ENCODE measurements at regions not wholly inside any gene's neighbourhood (a gene's known extent, or its start where the extent isn't known, plus 50 kb on each side); places are given as distances from the start of the nearest gene placed in this dataset.

DNA sequence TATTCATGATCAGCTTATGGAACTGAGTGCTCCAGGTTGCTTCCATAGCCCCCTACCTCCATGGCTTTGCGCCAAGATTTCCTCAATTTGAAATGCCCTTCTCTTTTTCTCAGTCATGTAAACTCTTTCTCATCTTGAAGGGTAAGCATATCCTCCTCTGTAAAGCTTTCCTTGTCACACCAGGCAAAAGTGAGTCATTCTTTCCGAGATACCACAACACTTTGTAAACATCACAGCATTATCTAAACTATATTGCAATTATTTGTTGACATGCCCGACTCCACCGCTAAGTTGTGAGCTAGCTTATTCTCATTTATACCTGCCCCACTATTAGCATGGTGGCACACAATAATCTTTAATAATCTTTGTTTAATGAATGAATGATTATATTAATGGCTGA is 419.5 kb upstream of the CHST9 start:
- Histone ChIP-seq H3K27ac (no peak overlapping the region), H3K4me3 (no peak overlapping the region)

DNA sequence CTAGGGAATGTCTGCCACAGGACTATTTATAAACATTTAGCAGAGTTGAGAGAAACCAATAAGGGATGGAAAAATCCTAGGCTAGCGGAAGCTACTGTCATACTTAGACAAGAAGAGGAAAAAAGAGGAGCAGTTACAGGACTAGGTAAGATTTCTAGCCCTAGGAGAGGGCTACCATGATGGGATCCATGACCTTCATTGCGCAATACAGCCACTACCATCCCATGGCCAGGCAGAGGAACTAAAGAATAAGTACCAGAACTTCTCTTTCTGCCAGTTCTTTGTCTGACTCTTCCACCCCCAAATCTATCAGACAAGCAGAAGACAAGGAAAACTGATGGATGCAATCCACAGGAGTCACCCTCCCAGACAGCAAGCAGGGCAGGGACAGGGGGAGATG is 417.0 kb upstream of the CHST9 start:
- Histone ChIP-seq H3K27ac (no peak overlapping the region), H3K4me3 (no peak overlapping the region)

DNA sequence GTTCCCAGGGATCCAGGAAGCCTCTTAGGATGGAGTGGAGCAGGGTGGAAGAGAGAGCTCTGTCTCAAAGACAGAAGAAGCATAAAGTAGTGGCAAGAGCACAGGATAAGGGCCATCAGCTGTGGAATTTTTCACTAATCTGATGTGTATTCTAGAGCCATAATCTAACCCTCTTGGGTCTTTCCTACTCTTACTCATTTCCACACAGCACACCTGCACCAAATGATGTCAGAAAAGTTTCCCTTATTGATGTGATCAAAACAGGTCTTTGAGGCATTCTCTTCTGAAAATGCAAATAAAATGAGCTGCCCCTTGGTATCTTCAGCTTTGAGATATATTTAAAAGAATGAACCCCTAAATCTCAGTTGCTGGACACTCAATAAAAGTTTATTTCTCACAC is 415.1 kb upstream of the CHST9 start:
- H3K4me3 ChIP-seq: no peak overlapping the region
- no peak overlapping the region for H3K27ac ChIP-seq

DNA sequence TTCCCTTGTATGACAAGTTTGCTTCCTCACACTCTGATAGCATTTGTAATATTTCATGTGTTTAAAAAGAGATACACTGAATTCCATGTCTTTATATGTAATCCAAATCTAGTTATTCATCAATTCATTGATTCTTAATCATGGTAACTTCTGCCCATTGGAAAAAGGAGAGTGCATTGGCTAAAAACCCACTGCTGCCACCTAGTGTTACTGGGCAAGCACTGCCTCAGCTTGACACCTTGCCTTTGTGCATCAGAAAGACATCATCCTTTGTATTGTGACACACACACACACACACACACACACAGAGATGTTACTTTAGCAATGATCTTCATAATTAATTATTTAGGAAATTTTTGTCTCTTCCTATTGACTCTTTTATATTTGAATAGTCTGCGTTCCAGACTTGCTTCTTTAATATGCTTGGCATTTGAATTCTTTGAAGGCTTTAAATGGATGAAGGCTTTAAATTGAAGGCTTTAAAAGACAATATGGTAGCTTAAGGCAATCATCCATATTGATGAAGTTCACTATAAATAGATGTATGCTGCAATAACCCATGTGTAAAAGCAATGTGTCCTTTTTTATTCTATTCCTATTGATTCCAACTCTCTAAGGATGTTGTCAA is 414.2 kb upstream of the CHST9 start:
- Histone ChIP-seq H3K4me3 (no peak overlapping the region), H3K27ac (no peak overlapping the region)

DNA sequence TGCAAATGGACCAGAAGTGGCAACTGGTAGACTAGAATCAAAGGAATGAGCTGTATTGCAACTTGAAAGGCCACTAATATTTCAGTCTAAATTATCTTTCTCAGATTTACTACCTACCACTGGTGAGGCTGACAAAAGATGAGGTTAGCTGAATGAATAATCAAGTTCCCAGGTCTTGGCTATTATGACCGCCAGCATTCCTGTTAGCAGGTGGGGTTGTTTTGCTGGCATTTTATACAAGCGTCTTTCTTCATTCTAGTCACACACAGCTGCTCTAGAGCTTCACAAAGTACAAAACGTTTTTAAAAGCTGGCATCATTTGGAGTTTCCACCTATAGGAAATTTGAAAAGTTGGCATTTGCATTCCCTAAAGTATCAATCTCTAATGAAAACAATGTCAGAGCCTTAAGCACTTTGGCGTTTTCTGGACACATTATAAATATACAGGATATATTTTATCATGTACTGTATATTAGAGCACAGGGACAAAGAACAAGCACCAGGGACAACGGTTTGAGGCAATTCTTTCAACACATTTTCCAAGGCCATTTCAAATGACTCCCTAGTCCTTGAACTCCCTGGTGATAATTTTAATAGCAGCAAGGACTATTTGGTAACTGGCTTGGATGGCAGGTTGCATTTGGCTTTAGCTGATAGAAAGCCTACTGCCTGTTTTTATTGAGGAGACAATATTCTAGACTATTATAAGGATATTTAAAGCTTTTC is 410.2 kb upstream of the CHST9 start:
- Histone ChIP-seq H3K27ac (no peak overlapping the region), H3K4me3 (no peak overlapping the region)

DNA sequence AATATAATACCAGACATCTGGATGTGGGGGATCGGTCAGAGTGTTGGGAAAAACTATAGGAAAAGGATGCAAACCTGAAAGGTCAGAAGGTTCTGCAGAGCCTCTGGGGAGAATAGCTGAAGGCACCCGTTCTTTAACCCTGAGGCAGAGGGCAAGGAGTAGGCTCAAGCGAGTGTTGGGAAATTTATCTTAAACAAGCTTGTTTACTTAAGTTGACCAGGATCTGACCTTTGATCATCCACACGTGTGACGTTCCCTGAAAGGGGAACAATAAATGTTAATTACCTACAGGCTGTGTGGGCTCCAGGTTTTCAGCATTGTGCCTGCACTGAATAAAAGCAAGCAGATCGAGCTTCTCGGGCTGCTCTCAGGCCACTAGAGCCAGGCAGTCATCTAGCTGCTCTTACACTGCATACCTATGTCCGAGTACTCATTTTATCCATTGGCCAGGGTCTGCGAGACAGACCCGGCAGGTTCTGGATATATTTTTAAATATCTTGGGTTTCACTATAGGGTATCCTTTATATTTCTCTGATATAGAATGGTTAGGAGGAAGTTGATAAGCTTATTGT is 400.6 kb upstream of the CHST9 start:
- Histone ChIP-seq H3K4me3 (no peak overlapping the region), H3K27ac (no peak overlapping the region)

DNA sequence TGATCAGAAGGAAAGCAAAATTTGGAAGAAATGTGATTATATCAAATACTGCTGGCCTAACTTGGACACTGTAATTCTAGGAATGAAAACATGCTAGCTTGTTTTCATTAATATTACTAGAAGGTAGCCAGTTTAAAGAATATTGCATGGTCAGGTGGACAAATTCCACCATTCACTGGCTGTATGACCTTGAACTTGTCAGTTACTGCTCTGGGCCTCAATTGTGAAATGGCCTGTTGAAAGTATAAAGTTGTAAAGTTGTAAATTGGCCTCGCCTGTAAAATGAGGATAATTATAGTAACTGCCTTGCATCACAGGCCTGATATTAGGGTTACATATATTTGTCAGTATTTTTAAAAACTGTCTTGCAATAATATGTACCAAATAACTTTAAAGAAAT is 398.4 kb upstream of the CHST9 start:
- Histone ChIP-seq H3K4me3 (no peak overlapping the region), H3K27ac (no peak overlapping the region)

DNA sequence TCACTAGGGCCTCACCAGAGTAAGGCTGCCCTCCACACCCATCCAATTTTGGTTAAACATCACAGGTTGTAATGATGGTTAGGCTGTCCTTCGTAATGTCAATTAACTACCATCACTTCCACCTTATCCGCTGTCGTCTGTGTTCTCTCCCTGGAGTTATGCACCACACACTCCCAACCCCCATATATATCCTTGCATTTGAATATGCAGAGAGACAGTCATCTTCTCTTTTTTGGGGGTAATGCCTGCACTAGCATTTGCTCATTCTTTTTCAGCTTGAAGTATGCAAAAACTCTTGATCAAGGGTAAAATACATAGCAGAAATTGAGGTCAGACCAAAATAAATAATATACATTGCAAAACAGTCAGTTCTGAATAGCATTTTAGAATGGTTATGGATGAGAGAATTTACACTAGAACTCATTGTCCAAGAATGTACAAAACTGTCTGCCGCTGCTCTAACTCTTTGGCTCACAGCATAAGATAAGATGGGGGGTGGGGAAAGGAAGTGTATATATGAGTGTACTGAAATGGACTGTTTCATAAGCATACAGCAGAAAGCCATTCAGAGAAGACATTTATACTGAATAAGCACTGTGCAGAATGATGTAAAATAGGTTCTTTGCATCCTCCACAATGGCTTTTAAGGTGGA is 397.8 kb upstream of the CHST9 start:
- Histone ChIP-seq H3K27ac (no peak overlapping the region), H3K4me3 (no peak overlapping the region)

DNA sequence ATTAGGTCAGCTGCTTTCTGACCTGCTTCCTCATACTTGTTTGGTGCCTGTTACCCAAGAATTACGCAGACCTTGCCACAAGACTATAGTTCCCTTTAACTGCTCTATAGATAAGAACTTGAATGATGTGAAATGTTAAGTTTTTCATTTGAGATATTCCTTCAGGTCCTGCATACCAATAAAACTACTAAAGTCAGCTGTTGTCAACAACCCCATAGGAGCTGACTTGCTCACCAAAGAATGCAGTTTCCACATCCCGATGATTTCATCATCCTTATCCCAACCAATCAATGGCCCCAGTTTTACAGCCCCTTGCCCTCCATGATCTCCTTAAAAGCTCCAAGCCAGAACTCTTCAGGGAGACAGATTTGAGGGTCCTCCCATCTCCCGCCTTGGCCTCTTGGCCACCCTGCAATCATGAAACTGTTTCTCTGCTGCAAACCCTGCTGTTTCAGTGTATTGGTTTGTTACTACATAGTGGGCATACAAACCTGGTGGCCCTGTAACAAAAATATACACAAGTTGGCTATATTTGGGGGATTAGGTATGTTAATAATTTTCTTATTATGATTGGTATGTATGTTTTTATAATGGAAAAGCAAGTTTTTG is 396.3 kb upstream of the CHST9 start:
- no peak overlapping the region for H3K27ac ChIP-seq
- H3K4me3 ChIP-seq: no peak overlapping the region

DNA sequence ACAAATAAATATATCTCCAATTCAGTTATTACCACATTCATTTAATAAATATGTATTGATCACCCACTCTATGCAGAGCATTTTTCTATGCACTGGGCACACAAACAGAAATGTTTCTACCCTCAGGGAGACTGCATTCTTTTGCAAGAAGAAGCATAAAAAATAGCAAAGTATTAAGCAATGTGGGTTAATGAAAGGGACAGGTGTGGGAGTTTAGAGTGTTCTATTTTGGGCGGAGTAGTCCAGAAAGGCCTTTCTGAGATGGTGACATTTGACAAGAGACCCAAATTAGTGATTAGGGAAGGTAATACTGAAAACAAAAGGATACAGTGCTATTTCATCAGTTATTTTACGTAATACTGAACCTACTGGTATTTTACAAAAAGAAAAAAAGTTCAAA is 394.3 kb upstream of the CHST9 start:
- no peak overlapping the region for H3K4me3 ChIP-seq
- H3K27ac ChIP-seq: no peak overlapping the region

DNA sequence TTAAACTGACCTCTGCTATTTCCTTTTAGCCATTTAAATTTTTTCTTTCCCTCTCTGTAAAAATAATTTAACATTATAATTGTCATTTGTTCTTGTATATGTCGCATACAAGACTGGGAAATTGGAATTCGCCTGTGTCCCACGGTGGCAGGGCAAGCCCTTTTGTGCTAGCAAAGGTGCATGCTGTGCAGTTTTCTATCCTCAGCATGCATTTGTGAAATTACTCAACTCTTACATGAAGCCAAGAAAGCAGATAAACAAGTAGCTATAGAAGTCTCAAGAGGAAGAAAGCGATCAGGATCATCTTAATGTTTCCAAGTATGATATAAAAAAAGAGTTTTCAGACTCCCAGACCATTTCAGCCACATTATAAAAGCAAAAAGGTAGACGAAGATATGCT is 392.6 kb upstream of the CHST9 start:
- H3K27ac ChIP-seq: no peak overlapping the region
- no peak overlapping the region for H3K4me3 ChIP-seq

DNA sequence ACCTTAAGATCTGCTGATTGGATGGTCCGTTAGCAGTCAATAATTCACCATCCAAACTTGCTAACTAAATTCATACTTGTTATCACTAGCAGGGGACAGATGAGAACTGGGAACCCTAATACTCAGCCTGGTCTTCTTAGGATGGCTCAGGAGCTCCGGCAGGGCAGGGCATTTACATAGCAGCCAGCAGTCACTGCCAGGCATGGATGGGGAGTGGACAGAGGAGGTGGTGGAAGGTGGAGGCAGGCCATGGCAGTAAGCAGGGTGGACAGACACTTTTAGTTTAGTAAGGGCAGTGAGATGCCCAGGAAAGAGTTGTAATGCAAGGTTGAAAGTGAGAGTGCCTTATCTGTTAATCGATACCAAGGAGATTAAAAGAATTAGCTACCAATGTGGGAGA is 392.2 kb upstream of the CHST9 start:
- Histone ChIP-seq H3K27ac (no peak overlapping the region), H3K4me3 (no peak overlapping the region)

DNA sequence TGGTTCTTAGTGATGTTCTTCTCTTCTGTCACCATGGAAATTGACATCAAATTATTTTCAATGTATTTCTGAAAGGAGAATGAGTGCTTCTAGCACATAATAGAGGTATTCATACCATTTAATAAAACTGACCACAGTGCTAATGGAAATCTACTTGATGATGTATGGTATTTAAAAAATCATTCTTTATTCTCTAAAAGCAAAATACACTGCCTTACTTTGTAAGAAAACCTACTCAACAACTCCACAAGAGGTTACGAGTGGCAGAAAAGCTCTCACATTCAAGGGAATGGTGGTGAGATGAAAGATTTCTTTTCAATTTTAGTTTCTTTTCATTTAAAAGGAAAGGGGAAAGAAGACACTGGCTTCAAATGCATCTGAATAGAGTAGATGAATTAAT is 382.3 kb upstream of the CHST9 start:
- no peak overlapping the region for H3K4me3 ChIP-seq
- H3K27ac ChIP-seq: no peak overlapping the region

DNA sequence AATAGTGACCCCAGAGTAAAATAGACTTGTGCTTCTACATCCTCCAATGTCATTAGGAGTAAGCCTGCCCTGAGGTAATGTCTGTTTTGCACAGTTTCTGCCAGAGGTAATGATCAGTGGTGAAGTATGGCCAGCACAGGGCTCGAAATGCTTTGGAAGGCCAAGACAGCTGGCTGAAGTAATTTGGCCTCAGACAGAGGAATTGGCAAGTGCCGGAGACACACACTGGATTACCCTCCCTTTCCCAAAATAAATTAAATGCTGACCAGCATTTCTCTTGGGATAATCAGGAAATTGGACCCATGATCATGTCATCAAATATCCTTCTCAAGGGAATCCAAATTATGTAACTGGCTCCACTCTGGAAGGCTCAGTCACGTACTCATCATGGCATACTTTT is 379.0 kb upstream of the CHST9 start:
- Histone ChIP-seq H3K27ac (no peak overlapping the region), H3K4me3 (no peak overlapping the region)

DNA sequence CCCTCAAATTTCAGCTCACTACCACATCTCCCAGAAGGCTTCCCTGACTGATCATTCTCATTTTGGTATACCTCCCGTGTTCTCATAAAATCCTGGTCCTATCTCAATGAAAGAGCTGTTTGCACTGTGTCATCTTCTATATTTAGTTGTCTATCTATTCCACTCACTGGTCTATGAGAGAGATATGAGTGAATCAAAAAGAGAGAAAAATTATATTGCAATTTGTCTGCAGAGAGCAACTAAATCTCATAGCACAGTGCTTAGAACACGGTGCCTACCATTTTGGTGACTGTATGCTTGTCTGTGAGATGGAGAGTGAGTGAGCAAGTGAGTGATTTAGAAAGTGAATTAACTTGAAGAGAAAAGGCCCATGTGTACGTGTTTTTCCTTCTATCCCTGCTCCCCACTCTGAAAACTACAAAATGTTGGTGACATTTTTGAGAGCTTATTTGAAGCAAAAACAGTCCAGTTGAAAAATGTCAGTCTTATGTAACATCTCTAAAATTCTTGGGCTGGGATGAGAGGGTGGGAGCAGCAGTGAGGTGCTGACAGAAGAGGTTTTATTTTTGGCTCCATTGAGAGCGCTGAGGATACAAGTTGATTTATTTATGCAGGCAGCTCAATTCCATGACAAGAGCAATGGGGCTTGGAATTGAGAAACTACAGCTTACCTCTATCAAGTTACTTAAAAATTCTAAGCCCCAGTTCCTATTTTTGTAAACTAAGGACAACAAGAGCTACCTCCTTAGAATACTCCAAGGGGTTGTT is 373.5 kb upstream of the CHST9 start:
- no peak overlapping the region for H3K27ac ChIP-seq
- no peak overlapping the region for H3K4me3 ChIP-seq

DNA sequence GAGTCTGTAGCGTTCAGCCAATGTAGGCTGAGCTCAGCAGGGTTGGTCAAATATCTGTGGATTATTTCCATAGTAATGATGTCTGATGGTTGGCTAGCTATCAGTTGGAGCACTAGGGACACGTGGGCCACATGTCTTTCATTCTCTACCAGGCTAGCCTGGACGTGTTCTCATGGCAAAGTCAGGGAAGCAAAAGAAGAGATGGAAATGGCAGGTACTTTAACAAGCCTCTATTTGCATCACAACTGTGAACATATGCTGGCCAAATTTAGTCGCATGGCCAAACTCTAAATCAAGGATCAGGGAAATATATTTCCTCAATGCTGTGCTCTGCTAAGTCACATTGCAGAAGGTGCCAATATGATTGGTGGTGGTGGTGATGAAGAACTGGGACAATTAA is 371.6 kb upstream of the CHST9 start:
- Histone ChIP-seq H3K4me3 (no peak overlapping the region), H3K27ac (no peak overlapping the region)

DNA sequence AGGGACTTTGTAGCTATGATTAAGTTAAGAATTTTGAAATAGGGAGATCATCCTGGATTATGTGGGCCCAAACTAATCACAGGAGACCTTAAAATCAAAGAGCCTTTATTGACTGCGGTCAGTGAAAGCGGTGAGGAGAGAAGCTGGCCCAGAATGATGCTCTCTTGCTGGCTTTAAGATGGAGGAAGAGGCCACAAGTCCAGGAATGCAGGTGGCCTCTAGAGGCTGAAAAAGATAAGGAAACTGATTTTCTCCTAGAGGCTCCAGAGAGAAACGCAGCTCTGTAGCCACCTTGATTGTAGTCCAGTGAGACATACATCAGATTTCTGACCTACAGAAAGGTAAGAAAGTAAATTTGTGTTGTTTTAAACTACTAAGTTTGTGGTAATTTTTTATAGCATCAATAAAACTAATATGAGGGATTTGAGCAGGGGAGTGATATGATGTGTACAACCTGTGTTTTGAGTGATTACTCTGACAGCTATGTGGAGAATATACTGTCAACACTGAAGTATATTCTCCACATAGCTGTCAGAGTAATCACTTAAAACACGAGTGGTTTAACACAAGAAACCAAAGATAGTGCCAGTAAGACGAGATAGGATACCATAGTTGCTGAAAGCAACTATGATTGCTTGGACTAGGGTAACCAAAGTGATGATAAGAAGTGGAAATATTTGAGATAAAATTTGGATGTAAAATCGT is 364.4 kb upstream of the CHST9 start:
- Histone ChIP-seq H3K27ac (no peak overlapping the region), H3K4me3 (no peak overlapping the region)

DNA sequence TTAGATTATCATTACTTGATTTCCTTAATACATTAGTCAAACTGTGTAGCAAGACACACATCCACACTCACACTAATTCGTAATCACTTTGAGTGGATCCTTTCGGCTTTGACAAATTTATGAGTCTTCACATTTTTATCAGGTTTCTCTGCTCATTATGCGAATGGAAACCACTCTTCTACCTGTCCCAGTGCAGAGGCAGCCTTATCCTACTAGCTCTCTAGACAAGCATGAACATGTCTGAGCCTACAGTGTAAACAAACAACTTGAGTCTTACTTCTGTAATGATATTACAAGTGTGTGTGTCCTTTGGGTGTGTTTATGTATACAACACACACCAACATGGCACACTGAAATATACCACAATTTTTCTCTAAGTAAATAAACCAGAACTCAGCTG is 361.9 kb upstream of the CHST9 start:
- H3K4me3 ChIP-seq: no peak overlapping the region
- H3K27ac ChIP-seq: no peak overlapping the region

DNA sequence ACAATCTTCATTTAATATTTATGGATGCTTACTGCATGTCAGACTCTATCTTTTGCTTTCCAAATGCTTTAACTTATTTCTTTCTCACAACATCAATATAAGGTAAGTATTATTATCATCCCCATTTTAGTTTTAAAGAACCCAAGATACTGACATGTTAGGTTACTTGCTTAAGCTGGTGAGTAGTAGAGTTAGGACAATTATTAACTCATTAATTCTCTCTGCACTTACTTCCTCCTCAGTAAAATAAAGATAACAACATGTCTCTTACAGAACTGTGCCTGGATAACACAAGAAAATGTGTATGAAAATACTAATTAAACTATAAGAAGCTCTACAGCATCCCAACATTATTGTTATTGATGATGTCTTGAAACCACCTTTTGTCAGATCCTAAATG is 359.1 kb upstream of the CHST9 start:
- Histone ChIP-seq H3K4me3 (no peak overlapping the region), H3K27ac (no peak overlapping the region)

All from skin epidermis (tissue), 12 donors.